Stimulated activated CD4-positive, alpha-beta T cell treated with anti-CD3 and anti-CD28 coated beads, Interleukin-15, amount 100 ng/mL, for 1 hour (primary cell): ENCODE measurements at regions not wholly inside any gene's neighbourhood (a gene's known extent, or its start where the extent isn't known, plus 50 kb on each side); places are given as distances from the start of the nearest gene placed in this dataset.

Experiments
- DNase-seq, 2 donors: peaks; one replicate each; pipeline ENCODE4 v3.0.0-alpha.2; 2020; ENCODE audit warnings: low read depth in 1 of 2, low spot score in 1 of 2

GRCh38 chr2:56444339-56444738, 260.5 kb downstream of the CCDC85A start:
- DNase-seq = no peak

DNA sequence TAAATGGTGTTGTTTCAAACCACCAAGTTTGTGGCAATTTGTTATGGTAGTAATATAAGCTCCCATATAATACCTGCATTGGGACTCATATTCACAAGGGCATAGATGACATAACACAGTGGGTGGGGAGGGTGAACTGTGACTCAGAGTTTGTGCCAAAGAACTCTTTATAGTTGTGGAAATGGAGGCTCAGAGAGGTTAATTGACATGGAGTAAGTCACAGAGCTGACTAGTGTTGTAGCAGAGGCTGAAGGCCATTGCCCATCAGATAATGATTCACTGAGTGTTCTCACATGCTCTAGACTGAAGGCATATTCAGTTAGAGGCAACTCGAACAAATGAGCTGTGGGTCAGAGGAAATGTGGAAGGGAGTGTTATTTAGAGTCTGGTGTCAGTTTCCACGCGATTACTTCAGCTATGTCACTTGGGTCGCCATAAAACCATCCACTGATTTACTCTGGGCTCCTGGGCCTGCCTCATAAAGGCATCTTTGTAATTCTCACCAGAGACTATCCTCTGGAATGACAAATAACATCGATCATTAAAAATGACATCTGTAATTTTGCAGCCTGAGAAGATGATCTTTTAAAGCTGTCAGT, 264.7 kb downstream of the CCDC85A start:
- no peak for DNase-seq

DNA sequence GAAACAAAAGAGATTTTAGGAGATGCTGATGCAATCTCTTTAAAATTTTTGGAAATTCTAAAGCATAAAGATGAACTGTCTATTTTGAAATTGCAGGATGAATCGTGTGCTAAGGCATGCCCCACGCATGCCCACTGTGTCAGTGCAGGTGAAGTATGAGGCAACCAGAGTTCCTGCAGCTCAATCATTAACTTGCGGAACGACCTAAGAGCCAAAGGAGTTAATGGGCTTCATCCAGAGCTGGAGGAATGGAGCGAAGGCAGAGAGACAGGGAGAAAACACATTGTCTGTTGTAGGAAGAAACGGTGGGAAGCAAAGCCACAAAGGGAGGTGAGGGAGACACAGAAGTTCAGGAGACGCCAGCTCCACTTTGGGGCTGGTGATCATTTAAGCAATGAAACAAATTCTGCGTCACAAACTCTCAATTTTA, 265.2 kb downstream of the CCDC85A start:
- DNase-seq = no peak

- DNase-seq = no peak
Observed at GRCh38 chr2:56449449-56449860, 265.7 kb downstream of the CCDC85A start.

DNA sequence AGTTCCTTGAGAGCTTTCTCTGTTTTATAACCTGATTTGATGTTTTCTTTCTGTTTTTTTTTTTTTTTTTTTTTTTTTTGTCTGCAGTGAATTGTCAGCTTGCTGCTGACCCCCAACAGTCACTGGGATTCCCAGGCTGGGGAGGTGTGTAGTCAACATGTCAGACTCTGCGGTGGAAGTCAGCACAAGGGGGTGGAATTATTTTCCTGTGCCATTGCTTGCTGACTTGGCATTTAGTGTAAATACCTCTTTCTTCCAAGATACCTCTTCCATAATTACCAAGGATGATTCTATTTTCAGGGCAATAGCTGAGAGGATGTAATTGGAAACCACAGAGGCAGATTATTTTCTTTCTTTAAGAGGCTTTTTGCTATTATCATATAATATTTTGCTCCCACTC, 266.3 kb downstream of the CCDC85A start:
- DNase-seq = no peak

DNA sequence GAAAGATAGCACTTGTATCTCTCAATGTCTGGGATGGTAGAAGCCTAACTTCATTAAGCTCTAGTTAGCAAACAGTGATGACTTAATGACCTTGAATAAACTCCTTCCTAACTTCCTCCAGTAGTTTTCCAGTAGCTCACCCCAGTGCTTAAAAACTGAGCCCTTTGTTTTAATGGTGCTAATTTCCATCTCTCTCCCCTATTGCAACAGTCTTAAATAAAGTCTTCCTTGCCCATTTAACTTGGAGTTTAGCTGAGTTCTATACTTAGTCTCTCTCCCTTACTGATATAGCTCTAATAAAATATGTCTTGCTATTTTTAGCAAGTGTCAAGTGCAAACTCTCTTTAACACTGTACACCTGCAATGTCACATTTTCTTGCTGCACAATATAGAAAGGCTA, 267.0 kb downstream of the CCDC85A start:
- no peak for DNase-seq

DNA sequence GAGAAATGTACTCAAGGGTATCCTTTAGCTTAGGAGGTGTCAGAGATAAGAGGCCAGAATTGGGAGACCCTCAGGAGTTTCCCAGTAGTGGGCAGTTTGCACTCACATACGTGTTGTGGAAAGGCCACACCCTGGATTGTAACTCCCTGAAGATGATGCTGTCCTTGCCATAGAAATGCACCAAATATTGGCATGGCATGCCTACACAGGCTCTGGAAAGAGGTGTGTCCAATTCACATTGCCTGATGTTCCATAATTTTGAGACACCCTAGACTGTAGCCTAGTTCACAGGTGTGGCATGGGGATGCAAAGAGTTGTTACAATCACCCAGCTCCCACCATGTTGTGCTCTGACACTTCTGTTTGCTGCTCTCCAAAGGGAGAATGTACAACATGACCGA, 271.9 kb downstream of the CCDC85A start:
- no peak for DNase-seq

GRCh38 chr2:56456791-56457190, 273.0 kb downstream of the CCDC85A start:
- no peak for DNase-seq

DNA sequence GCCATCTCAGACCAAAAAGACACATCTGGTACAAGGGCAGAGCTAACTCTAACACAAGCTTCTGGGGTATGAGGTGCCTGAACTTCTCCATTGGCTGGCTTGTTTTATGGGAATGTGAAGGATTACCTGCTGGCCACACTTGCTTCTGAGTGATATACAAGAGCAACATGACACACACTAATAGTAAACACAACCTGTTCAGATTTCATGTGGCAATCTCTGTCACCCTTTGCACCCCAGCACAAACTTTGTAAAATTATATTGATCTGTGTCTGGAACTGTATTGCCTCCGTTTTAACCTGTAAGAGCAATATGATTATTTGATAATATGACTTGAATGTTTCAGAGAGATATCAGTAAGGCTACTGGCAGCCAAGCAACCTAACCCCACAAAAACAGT, 276.7 kb downstream of the CCDC85A start:
- no peak for DNase-seq

DNA sequence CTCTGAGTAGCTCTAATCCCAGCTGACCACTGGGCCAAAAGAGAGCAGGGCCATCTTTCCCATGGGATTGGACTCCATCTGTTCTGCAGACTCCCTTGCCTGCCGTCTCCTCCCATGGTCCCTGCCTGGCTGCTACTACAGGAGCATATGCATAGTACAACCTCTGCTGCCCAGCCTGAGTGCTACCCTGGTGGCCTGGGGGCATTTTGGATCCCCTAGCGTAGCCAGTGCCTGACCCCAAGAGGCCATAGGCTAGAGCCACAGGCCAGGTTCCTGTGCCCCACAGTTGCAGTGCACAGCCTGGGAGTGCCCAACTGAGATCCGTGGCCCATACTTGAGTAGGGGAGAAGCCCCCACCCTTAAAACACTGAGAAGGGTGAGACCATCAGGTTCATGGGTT, 280.3 kb downstream of the CCDC85A start:
- DNase-seq = no peak

DNA sequence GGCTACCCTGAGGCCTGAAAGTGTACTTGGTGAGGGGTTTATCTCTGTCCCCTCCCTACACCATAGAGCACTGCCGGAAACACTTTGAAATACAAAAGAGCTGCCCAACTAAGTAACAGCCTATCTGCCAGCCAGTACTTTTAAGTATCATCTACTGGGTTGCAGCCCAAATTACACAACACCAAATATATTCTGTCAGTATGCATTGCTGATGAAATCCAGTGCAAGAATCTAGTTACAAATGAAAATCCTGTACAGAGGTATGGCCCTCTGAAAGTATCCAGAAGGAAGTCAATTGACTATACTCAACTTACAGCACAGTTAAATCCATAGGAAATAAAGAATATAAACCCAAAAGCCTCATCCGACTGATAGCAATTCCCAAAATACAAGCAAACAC, 280.8 kb downstream of the CCDC85A start:
- DNase-seq = no peak

DNA sequence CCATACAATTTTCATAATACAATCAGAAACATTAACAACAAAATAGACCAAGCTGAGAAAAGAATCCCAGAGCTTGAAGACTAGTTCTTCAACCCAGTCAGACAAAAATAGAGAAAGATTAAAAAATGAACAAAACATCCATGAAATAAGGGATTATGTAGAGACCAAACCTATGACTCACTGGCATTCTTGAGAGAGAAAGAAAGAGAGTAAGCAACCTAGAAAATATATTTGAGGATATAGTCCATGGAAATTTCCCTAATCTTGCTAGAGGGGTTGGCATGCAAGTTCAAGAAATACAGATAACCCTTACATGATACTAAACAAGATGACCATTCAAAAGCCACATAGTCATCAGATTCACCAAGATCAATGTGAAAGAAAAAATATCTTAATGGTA, 281.7 kb downstream of the CCDC85A start:
- no peak for DNase-seq

GRCh38 chr2:56473524-56473923, 289.7 kb downstream of the CCDC85A start:
- no peak for DNase-seq

DNA sequence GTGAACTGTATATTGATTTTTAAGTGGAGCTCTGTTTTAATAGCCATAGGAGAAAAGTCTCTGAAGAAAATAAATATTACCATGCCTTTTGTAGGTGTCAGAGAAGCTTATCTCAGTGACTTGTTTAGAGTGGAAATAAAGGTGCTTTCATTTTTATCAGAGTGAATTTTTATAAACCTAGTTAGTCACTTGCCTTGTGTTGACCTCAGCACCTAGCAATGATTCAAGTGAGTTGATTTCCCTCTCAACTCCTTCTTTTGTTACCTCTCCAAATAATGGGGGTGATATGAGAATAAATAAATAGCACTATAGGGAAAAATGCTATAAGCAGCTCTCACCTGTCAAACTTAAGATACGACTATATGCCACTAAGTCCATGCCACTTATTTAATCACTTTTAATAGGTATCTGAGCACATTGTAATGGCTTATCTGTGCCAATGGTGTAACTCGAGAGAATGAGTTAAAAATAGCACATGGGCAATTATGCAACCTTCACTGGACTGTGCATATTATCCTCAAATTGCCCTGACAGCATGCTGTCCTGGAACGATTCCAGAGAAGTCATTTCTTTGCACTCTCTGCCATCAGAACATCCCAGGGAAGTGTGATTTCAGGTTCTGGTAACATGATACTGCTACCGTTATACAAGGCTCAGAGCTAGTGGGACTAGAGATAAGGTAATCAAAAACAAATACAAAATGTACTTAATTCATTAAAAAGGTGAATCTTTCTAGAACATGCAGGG, 290.8 kb downstream of the CCDC85A start:
- no peak for DNase-seq

GRCh38 chr2:56475191-56475590, 291.4 kb downstream of the CCDC85A start:
- no peak for DNase-seq

DNA sequence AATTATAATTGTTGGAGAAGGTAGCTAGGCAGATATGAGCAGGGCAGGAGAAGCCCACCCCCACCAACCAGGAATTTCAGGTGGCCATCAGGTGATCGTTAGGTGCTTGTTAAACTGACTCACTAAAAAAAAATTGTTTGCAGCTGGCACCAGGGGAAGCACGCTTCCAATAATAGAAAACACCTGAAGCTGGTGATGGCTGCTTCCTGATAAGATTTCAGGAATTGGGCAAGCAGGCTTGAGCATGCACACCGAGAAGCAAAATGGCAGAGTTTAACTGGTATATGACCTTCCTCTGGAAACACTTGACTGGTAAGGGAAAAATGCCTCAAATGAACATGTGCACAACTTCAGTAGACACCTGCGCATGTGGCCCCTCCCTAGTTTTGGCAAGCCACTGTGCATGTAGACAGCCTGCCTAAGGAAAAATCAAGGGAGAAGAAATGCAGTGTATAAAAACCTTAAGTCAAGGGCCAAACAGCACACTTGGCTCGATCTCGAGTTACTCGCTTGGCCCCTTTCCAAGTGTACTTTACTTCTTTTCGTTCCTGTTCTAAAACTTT, 292.8 kb downstream of the CCDC85A start:
- DNase-seq = no peak

- no peak for DNase-seq
Observed at GRCh38 chr2:56478027-56478426, 294.2 kb downstream of the CCDC85A start.

GRCh38 chr2:56483081-56483480, 299.3 kb downstream of the CCDC85A start:
- no peak for DNase-seq

GRCh38 chr2:56484906-56485305, 301.1 kb downstream of the CCDC85A start:
- DNase-seq = no peak

GRCh38 chr2:56500317-56500716, 316.5 kb downstream of the CCDC85A start:
- no peak for DNase-seq

DNA sequence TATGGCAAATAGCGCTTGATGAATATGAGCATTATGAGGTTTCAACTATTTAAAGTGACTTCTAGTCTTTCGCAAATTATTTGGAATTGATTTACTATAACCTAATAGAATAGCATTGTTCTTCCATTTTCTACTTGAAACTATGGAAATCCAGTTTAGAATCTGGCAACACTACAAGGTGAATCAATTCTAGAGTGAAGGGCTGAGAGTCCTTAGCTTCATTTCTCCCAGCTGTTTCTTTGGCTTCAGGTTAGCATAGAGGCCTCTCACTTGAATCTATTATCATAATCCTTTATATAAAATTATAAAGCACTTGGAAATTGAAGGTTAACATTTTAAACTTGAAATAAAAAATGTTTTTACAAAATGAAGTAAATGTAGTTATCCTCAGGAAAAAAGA, 318.8 kb downstream of the CCDC85A start:
- DNase-seq = no peak

- no peak for DNase-seq
Observed at GRCh38 chr2:56505885-56506284, 322.1 kb downstream of the CCDC85A start.

DNA sequence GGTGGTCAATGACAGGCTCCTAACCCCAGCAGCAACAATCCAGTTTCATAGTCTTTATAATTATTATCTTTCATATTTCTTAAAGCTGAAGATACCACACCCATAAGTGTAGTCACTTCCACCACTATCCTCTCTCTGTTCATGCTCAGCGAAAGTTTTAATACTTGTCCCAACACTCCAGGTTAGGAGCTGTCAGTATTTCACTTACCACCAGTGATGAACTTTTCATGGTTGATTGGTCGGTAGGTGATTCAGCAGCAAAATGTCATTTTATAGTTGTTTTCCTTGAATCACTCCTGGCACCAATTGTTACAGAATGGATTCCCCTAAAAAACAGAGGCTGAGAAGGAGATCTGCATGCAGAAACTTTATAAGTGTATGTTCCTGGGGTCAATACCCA, 324.9 kb downstream of the CCDC85A start:
- no peak for DNase-seq
